HT-29 (cell line): ENCODE measurements at regions not wholly inside any gene's neighbourhood (a gene's known extent, or its start where the extent isn't known, plus 50 kb on each side); places are given as distances from the start of the nearest gene placed in this dataset.
"Not testable (repeated sequence)": the region's sequence is repeated elsewhere in the genome, so short reads cannot be mapped to it uniquely, and the experiment has no call there.

ENCODE experiments used
- DNase-seq: peaks from one replicate; pipeline ENCODE4 v3.0.0-alpha.2; 2015; ENCODE audit warnings: low spot score

DNA sequence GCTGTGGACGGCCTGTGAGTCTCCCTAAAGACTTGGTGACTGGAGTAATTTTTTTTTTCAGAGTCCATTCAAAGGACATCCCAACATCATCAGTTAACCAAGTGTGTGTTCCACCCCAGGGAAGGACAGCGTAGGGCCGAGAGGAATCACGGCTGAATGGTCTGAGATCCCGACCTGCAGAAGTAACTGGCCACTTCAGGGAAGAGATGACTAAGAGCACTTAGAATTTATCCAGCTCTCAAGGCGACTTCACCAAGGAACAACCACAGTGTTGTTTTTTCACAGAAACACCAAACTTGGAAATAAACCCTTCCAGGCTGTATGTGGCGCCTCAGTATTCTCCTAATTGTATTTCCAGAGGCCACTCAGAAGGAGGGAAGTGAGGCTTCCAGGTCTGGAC lies 231.6 kb downstream of the FNDC1 start:
- DNase-seq: no peak

DNA sequence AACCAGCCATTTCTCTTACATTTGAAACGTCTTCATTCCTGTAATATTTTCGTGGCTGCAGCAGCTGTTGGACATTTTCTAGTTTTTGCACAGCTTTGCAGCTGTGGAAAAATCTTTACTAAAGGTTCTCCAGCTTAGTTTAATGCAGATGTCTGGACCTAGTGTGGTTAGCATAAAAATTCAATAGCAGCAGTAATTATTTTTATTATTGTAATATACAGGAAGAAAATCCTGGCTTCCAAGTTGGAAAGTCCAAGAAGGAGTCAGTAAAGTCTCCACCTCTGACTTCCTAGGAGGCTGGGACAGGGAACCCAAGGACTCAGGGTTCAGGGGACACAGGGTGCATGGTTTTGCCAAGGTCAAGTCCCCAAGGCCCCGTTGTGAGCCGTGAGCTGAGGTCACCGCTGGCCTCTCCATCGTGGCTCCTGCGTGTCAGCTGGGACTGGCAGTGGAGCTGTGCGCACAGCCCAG lies 230.6 kb downstream of the FNDC1 start:
- no peak for DNase-seq

DNA sequence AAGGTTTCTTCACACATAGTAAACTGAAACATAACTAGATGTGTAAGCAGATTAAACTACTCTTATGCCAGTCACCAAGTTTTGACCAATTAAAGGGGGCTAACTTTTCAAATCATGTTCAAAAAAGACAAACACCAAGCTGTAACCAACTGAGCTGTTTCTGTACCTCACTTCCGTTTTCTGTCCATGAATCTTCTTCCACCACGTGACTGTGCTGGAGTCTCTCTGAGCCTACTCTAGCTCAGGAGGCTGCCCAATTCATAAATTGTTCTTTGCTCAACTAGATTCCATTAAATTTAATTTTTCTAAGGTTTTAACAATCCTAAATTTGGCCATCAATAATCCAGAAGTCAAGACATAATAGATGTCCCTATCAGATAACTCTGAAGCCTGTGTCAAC lies 229.4 kb downstream of the FNDC1 start:
- DNase-seq: no peak

DNA sequence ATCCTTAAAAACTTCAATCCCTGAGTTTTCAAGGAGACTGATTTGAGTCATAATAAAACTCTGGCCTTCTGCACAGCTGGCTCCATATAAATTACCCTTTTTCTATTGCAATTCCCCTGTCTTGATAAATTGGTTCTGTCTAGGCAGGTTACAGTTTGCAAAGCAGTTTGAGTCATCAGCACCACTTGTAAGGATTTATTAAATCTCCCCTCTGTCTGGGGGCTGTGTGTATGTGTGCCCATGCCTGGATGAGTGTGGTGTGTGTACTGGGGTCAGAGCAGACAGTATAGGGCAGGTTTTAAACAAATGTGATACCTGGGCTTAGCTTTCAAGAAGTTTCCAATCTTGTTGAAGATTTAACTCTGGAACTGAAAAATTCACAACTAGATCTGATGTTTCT lies 228.6 kb downstream of the FNDC1 start:
- DNase-seq: no peak

DNA sequence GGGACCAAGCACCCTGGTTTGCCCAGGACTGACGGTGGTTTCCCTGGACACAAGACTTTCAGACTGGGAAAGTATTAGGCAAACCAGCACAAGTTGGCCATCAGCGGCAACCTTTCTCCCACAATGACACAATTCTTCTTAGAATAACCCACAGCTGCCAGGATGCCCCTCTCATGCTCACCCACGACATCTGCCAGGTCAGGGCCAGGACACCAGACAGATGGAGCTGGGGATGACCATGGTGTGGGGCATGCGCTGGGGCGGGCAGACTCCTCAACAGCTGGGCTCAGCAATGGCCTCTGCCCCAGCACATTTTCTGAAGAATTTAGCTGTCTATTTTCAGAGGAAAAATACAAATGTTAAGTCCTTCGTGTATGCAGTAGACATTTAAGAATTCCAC lies 226.4 kb downstream of the FNDC1 start:
- DNase-seq: no peak

DNA sequence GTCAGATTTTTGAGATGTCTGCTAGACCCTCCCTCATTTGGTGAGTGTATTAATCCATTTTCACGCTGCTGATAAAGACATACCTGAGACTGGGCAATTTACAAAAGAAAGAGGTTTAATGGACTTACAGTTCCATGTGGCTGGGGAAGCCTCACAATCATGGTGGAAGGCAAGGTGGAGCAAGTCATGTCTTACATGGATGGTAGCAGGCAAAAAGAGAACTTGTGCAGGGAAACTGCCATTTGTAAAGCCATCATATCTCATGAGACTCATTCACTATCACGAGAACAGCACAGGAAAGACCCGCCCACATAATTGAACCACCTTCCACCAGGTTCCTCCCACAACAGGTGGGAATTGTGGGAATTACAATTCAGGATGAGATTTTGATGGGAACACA lies 223.5 kb downstream of the FNDC1 start:
- DNase-seq: not testable (repeated sequence)

DNA sequence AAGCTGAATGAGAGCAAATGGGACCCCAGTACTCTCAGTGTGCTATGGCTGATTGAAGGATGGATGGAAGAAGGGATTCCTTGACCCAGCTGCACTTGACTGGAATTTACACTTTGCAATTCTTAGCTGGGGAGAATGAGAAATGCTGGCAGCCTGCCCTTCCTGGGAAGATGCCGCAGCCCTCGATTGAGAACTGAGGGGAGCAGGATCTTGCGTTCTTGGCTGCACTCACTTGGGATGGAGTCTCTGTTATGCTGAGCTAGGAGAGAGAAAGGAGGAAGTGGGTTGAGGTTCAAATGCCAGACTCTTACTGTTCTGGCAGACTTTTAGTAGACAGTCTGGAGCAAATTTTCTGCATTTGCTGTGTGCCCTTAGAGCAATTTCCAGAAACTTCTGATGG lies 221.2 kb downstream of the FNDC1 start:
- no peak for DNase-seq

DNA sequence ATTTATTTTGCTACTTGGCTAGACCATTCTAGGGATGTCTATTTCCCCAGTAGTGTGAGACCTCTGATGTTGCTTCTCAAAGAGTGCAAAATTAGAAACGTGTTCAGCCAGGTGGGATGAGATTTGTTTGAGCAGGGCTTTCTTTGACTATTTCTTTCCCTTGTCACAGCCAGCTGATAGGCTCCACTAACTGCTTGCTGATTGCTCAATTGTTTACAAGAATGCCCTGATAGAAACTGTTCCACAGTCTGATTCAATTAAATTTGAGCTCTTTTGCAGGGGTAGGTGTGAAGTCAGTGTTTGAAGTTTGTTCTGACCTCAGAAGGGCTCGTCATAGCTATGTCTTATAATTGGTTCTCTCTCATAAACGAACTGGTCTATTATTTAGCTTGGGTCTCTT lies 220.5 kb downstream of the FNDC1 start:
- DNase-seq: no peak

DNA sequence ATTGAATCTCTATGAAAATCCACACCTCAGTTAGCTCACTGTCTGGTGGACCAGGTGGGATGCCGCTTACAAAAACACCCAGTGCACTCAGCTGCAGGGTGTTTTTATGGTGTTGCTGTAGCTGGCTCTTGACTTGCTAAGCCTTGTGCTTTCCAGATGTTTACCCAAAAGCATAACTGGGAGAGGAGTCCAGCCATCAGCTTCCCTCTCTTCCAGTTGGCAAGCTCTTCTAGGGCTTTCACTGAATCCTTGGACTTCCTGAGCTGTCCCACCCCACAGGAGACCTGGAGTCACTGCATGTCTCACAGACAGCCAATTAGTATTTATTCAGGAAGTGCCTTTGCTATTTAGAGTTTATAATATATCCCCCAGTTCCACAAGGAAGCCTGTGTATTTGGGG lies 210.9 kb downstream of the FNDC1 start:
- DNase-seq: no peak

DNA sequence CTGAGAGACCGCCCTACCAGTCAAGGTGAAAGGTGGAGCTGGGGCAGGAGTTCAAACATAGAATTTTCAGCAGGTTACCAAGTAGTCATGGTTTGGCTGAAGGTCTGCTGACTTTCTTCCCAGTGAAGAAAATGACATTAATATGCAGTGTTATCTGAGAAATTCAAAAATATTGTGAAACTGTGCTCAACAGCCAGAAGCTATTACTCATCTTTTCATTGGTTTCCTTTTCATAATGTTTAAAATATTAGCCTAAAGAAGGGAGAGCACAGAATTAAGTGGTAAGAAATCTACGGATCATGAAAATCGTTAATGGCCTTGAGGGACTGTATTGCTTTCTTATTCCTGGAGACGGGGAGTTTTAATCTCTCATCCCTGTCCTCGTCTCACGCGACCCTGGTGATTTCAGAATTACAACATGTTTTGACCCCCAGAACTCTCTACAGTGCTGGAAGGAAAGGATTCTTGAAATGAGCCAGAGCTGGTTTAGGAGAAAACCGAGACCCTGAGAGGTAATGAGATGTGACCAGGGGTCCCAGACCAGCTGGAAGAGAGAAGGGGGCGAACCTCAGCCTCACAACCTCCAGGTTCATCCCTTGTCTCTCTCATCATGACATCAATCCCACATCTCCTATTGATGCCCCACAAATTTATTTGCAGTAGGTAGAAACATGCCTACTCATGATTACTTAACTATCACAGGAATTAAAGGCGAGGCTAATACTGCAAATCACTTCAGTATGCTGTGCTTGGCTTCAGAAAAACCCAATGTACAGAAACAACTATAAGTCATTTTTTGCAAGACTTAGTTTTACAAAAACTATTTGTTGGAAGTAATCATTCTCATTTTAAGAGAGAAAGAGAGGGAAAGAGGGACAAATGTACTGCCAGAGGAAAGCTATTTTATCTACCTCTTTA lies 209.5 kb downstream of the FNDC1 start:
- DNase-seq: no peak

DNA sequence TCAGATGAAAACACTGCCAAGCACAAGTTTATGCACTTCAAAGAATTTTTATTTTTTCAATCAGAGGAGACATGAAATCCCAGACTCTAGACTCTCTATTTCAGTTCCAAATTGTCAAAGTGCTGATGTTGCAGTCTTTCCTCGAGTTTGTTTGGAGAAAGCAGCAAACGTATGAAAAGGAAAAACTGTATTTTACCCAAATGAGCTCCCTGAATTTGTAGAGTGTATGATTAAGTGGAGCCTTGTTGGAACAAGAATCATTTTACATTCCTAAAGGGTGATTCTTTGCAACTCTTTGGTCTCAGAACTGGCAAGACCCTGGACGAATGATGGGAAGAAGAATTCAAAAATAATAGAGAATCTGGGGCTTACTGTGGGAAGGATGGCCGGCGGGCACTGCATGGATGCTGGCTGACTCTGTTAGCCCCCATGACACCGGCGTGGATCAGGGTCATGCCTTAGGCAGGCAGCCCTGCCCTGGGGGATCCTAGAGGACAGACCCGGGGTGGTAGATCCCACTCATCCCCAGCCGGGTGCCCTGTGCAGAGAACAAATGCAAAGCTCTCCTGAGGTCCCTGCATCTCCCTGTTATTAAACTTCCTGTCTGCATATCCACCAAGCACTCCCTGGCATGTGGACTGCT lies 207.4 kb downstream of the FNDC1 start:
- no peak for DNase-seq

DNA sequence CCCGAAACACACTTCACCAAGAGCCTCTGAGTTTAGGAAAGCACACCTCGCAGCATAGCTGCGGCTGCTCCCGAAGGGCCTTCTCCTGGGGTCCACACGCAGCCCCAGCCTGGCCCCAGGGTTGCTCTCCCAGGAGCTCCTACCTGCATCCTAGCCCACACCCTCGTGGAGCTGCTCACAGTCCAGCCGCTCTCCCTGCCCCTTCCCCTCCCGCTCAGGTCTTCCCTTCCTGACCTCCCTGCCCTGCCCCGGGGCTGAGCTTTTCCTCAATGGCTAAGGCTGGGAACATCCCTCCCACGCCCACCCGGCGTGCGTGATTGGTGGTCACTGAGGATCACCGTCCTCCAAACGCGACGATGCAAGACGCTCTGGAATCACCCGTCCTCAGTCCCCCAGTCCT lies 205.8 kb downstream of the FNDC1 start:
- no peak for DNase-seq

DNA sequence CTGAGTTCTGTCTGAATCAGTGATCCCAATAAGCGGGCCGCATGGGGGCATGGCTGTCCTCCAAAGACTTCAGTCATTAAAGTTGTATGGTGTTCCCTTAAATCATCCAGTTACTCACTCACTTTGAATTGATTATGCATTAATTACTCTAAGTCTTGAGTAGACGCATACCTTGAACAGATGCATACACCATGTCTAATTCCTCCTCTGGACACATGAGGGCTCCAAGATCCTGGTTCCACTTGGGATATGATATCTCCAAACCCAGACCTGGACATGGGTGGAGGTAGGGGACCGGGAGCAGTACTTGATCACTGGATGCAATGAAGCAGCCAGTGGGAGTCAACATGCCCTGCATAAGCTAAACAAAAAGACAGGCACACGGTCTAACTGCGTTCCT lies 204.5 kb downstream of the FNDC1 start:
- DNase-seq: no peak

DNA sequence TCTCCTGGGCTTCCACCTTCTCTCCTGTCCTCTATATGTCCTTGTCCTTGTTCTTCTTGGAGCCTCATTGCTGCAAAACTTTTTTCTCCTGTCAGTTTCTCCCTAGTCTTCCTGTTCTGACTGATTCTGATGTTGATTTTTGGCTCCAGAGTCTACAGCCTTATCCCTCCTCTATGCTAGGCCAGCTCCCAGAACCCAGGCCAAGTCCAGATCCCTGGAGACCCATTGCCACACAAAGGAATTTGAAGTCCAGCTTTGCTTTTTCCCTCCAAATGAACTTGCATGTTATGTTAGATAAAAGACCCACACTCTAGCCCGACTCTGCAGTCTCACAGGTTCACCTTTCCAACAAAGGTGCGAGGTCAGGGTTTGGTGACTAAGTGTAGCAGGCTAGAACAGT lies 203.1 kb downstream of the FNDC1 start:
- DNase-seq: no peak

DNA sequence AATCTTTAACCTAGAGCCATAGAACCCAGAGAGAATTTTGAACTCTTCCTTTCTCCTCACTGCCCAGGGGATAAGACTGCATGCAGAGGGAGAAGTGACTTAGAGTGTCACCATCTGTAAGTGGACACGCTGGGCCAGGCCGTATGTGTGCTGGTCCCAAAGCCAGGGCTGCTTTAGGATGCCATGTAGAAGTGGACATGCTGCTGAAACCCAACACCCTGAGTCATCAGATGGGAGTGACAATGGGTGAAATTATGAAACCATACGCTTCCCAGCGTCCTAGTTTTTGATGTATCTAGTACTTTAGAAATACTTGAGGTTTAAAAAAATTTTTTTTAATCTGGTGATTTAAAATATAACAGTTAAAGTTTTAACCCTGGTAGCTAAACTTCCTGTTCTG lies 191.1 kb downstream of the FNDC1 start:
- DNase-seq: no peak

DNA sequence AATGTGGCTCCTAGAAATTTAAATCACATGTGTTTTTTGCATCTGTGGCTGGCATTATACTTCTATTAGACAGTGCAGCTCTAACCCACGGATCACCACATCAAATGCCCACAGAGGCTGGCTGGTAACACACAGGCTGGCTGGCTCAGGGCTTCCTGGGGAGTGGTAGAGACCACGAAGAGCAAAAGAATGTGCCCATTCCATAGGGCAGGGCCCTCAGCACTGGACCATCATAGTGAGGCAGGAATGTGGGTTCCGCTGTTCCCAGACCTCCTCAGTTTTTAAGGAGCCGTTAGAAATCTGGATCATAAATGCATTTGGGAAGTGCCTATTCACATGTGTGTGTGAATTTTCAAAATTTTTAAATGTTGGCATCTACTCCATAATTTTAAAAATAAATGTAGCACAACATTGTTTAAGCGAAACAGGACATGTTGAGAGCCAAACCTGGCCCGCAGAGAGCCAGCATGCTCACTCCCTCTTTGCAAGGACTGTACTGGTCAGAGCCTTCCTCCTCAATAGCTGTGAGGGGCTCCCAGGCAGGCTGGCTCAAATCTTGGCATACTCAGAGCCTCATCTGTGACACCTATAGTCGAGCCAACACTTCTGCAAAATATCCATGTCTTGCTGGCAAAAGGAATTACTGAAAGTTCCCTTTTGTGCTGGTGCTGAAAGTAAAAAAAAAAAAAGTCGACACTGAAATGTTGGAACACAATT lies 190.5 kb downstream of the FNDC1 start:
- no peak for DNase-seq

DNA sequence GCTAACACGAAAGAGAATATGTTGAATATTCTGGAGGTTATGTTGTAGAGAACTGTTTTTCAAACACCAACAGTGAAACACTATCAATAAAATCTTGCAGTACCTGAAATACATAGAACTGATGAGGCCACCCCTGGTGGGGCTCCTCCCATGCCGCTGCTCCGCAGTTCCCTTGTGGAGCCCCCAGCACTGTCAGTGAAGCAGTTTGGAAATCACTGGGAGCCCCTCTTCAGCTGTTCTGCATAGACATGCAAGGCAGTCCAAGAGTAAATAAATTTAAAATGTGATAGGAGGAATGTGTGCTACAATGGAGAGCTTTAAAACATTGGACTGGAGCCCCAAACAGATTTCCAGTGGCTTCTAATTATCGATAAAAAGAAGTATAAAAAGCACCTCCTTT lies 189.4 kb downstream of the FNDC1 start:
- DNase-seq: no peak

DNA sequence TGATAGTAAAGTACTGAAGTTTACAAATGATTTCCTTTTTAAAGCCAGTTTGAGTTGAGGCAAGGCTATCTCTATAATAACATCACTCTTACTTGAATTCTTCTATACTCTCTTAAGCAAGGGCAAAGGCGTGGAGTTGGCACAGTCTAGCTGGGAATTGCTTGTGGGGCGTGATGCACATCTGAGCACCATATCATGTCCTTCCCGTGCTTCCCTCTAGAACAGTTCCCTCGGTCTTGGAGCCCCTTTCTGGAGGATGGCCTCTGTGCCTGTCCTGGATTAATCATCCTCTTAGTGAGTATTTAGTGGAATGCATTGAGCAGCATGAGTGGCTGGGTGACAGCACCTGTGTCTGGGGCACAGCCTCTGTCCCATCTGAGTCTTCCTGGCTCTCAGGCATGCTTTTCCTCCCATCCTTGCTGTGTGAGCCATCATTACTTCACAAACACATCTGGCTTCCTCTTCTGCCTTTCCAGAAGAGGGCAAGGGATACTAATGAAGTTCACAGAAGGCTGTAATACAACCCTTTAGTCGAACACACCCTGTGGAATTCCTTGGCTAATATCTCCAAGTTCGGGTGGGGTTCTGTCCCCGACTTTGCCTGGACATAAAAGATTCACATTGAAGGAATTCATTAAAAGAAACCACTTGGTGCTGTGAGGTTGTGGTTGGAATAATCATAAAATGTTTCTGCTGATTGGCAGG lies 188.2 kb downstream of the FNDC1 start:
- DNase-seq: no peak

DNA sequence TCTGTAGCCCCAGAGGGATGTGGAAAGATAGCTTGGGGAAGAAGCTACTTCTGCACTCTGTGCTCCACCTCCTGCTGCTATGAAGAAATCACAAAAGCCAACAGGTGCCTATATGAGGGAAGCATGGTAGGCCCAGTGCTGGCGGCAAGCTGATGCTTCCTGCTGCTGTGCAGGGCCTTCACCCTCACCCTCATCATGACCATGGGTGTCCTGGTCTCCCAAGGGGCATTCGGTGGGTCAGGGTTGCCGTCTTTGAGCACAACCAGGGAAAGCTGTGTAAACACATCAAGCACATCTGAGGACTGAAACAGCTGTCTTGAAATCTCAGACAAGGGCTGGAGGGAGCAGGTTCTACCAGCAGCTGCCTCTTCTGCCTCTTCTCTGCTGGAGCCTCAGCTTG lies 184.0 kb downstream of the FNDC1 start:
- DNase-seq: no peak

DNA sequence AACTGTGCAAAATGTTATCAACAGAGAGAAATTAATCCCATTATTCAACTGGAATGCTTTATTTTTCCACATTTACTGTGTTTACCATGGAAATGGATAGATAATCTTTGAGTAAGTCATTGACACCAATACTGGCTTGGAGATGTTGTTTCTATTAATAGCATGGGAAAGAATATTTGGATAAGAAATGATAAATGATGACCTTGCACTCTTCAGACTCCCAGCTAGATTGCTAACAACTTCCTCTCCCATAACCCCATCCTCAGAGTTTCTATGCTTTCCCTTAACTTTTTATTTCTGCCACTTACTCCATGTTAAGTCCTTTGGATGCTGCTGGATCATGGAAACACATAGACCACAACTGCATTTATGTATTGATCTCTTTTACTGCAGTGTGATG lies 182.5 kb downstream of the FNDC1 start:
- DNase-seq: no peak

DNA sequence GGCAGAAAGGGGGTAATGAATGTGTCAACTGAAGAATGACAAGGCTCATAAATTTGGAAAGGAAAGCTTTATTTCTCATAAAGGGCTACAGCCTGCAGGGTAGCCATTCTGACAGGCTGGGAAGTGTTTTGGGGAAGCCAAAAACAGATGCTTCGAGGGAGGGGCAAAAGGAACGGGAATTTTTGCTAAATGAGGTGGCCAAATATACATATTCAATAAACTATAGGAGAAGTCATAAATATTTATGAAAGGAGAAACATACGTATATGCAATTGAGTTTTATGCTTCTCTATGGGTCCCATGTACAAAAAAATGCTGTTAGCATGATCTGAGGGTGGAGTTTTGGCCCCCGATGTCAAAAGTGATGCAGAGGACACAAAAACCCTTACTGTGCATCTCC lies 180.7 kb downstream of the FNDC1 start:
- no peak for DNase-seq

DNA sequence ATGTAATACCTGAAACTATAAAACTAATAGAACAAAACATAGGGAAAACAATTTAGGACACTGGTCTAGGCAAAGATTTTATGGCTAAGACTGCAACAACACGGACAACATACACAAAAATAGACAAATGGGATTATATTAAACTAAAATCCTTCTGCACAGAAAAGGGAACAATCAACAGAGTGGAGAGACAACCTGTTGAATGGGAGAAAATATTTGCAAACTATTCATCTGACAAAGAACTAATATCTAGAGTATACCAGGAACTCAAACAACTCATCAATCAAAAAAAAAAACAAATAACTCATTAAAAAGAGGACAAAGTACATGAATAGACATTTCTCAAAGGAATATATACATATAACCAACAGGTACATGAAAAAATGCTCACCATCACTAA lies 174.5 kb downstream of the FNDC1 start:
- no peak for DNase-seq
